ENCODE measurements at regions not wholly inside any gene's neighbourhood (a gene's known extent, or its start where the extent isn't known, plus 50 kb on each side); places are given as distances from the start of the nearest gene placed in this dataset.

- H3K4me3 ChIP-seq (ENCODE audit: insufficient read depth in 1 of 2, low read depth in 1 of 2, low read length in 2 of 2) = no peak overlapping the region
- no peak overlapping the region for H3K14ac ChIP-seq (ENCODE audit: low read length in 2 of 2)
- H3K9ac ChIP-seq (ENCODE audit: low read length) = no peak overlapping the region
- H3K36me3 ChIP-seq (ENCODE audit: control insufficient read depth in 1 of 2, insufficient read depth in 2 of 2, low read depth in 1 of 2, low read length in 2 of 2) = no peaks in the 10 kb centered on the region
- H3K4ac ChIP-seq (ENCODE audit: low read depth in 1 of 2, low read length in 2 of 2) = no peak overlapping the region
- no peak overlapping the region for H3K27ac ChIP-seq (ENCODE audit: low read length, poor library complexity, severe bottlenecking)
- H3K18ac ChIP-seq (ENCODE audit: low read depth in 1 of 2, low read length in 2 of 2) = no peak overlapping the region
- H2AK5ac ChIP-seq (ENCODE audit: low read length, severe bottlenecking) = no peak overlapping the region
- no peak overlapping the region for H2BK12ac ChIP-seq (ENCODE audit: low read length in 2 of 2)
- DNase-seq = no peak
- H2BK120ac ChIP-seq (ENCODE audit: low read depth, low read length) = no peak overlapping the region
- no peak overlapping the region for H3K23ac ChIP-seq (ENCODE audit: low read length in 2 of 2)
- WGBS = 88% methylated on average over 7 of the region's 7 CpGs
- H2AFZ ChIP-seq (ENCODE audit: low read depth, low read length) = no peak overlapping the region
- H2BK15ac ChIP-seq (ENCODE audit: low read depth, poor library complexity, severe bottlenecking) = no peak overlapping the region
- no peak overlapping the region for H2BK5ac ChIP-seq (ENCODE audit: low read depth, low read length, poor library complexity, severe bottlenecking)
- H3K9me3 ChIP-seq (ENCODE audit: control insufficient read depth, low read length) = no peaks in the 10 kb centered on the region
- peaks cover 0 to 9% of the 10 kb centered on the region in 2 experiments for H3K27me3 ChIP-seq (ENCODE audit: control insufficient read depth in 1 of 2, insufficient read depth in 1 of 2, low read length in 2 of 2)
- no peaks in the 10 kb centered on the region for H3K4me1 ChIP-seq (ENCODE audit: control insufficient read depth, insufficient read depth, low read depth, low read length)
- no peak overlapping the region for H3K4me2 ChIP-seq (ENCODE audit: low read length, poor library complexity, severe bottlenecking)
- no peak overlapping the region for H4K91ac ChIP-seq (ENCODE audit: low read length)
- no peak overlapping the region for H4K8ac ChIP-seq (ENCODE audit: low read length)
- no peaks in the 10 kb centered on the region for H3K79me1 ChIP-seq (replicated peaks; ENCODE audit: low read length, poor library complexity, severe bottlenecking)
Measured at GRCh38 chr20:22928679-22929078, 106.4 kb upstream of the SSTR4 start.

GRCh38 chr20:22929661-22930060 lies 105.5 kb upstream of the SSTR4 start:
- H3K23ac ChIP-seq (ENCODE audit: low read length in 2 of 2) = no peak overlapping the region
- no peak overlapping the region for H3K14ac ChIP-seq (ENCODE audit: low read length in 2 of 2)
- no peak overlapping the region for H3K4me2 ChIP-seq (ENCODE audit: low read length, poor library complexity, severe bottlenecking)
- H3K27me3 ChIP-seq (ENCODE audit: control insufficient read depth in 1 of 2, insufficient read depth in 1 of 2, low read length in 2 of 2) = peaks cover 0 to 9% of the 10 kb centered on the region in 2 experiments
- H2BK12ac ChIP-seq (ENCODE audit: low read length in 2 of 2) = no peak overlapping the region
- no peak overlapping the region for H2AFZ ChIP-seq (ENCODE audit: low read depth, low read length)
- no peak overlapping the region for H3K4ac ChIP-seq (ENCODE audit: low read depth in 1 of 2, low read length in 2 of 2)
- no peak overlapping the region for H2AK5ac ChIP-seq (ENCODE audit: low read length, severe bottlenecking)
- DNase-seq = no peak
- no peaks in the 10 kb centered on the region for H3K79me1 ChIP-seq (replicated peaks; ENCODE audit: low read length, poor library complexity, severe bottlenecking)
- H3K27ac ChIP-seq (ENCODE audit: low read length, poor library complexity, severe bottlenecking) = no peak overlapping the region
- H3K18ac ChIP-seq (ENCODE audit: low read depth in 1 of 2, low read length in 2 of 2) = no peak overlapping the region
- no peaks in the 10 kb centered on the region for H3K36me3 ChIP-seq (ENCODE audit: control insufficient read depth in 1 of 2, insufficient read depth in 2 of 2, low read depth in 1 of 2, low read length in 2 of 2)
- H2BK120ac ChIP-seq (ENCODE audit: low read depth, low read length) = no peak overlapping the region
- no peak overlapping the region for H4K91ac ChIP-seq (ENCODE audit: low read length)
- H2BK15ac ChIP-seq (ENCODE audit: low read depth, poor library complexity, severe bottlenecking) = no peak overlapping the region
- H3K9me3 ChIP-seq (ENCODE audit: control insufficient read depth, low read length) = no peaks in the 10 kb centered on the region
- no peaks in the 10 kb centered on the region for H3K4me1 ChIP-seq (ENCODE audit: control insufficient read depth, insufficient read depth, low read depth, low read length)
- WGBS = 75% methylated on average over 1 of the region's 2 CpGs
- H4K8ac ChIP-seq (ENCODE audit: low read length) = no peak overlapping the region
- no peak overlapping the region for H3K4me3 ChIP-seq (ENCODE audit: insufficient read depth in 1 of 2, low read depth in 1 of 2, low read length in 2 of 2)
- H3K9ac ChIP-seq (ENCODE audit: low read length) = no peak overlapping the region
- H2BK5ac ChIP-seq (ENCODE audit: low read depth, low read length, poor library complexity, severe bottlenecking) = no peak overlapping the region

GRCh38 chr20:22931653-22932608 lies 103.2 kb upstream of the SSTR4 start:
- 82% methylated on average over 1 of the region's 7 CpGs for WGBS
- Histone ChIP-seq H3K27ac (ENCODE audit: low read length, poor library complexity, severe bottlenecking) (no peak overlapping the region), H3K36me3 (ENCODE audit: control insufficient read depth in 1 of 2, insufficient read depth in 2 of 2, low read depth in 1 of 2, low read length in 2 of 2) (no peaks in the 10 kb centered on the region), H3K23ac (ENCODE audit: low read length in 2 of 2) (no peak overlapping the region), H2AFZ (ENCODE audit: low read depth, low read length) (no peak overlapping the region), H3K9me3 (ENCODE audit: control insufficient read depth, low read length) (no peaks in the 10 kb centered on the region), H2BK15ac (ENCODE audit: low read depth, poor library complexity, severe bottlenecking) (no peak overlapping the region), H3K4me3 (ENCODE audit: insufficient read depth in 1 of 2, low read depth in 1 of 2, low read length in 2 of 2) (no peak overlapping the region), H3K14ac (ENCODE audit: low read length in 2 of 2) (no peak overlapping the region), H4K8ac (ENCODE audit: low read length) (no peak overlapping the region), H3K79me1 (replicated peaks; ENCODE audit: low read length, poor library complexity, severe bottlenecking) (no peaks in the 10 kb centered on the region), H2BK120ac (ENCODE audit: low read depth, low read length) (no peak overlapping the region), H4K91ac (ENCODE audit: low read length) (no peak overlapping the region), H2AK5ac (ENCODE audit: low read length, severe bottlenecking) (no peak overlapping the region), H3K27me3 (ENCODE audit: control insufficient read depth in 1 of 2, insufficient read depth in 1 of 2, low read length in 2 of 2) (peaks cover 0 to 9% of the 10 kb centered on the region in 2 experiments), H2BK5ac (ENCODE audit: low read depth, low read length, poor library complexity, severe bottlenecking) (no peak overlapping the region), H3K4me2 (ENCODE audit: low read length, poor library complexity, severe bottlenecking) (no peak overlapping the region), H3K9ac (ENCODE audit: low read length) (no peak overlapping the region), H3K4ac (ENCODE audit: low read depth in 1 of 2, low read length in 2 of 2) (no peak overlapping the region), H3K18ac (ENCODE audit: low read depth in 1 of 2, low read length in 2 of 2) (no peak overlapping the region), H2BK12ac (ENCODE audit: low read length in 2 of 2) (no peak overlapping the region), H3K4me1 (ENCODE audit: control insufficient read depth, insufficient read depth, low read depth, low read length) (no peaks in the 10 kb centered on the region)
- DNase-seq = no peak

- no peak overlapping the region for H2BK12ac ChIP-seq (ENCODE audit: low read length in 2 of 2)
- no peak overlapping the region for H2BK120ac ChIP-seq (ENCODE audit: low read depth, low read length)
- no peak overlapping the region for H3K9ac ChIP-seq (ENCODE audit: low read length)
- H3K4me3 ChIP-seq (ENCODE audit: insufficient read depth in 1 of 2, low read depth in 1 of 2, low read length in 2 of 2) = no peak overlapping the region
- peaks cover 7 to 18% of the 10 kb centered on the region in 2 experiments for H3K27me3 ChIP-seq (ENCODE audit: control insufficient read depth in 1 of 2, insufficient read depth in 1 of 2, low read length in 2 of 2)
- no peak overlapping the region for H4K8ac ChIP-seq (ENCODE audit: low read length)
- DNase-seq = no peak
- WGBS = 94% methylated on average over 2 of the region's 3 CpGs
- H4K91ac ChIP-seq (ENCODE audit: low read length) = no peak overlapping the region
- H3K14ac ChIP-seq (ENCODE audit: low read length in 2 of 2) = no peak overlapping the region
- no peak overlapping the region for H3K4me2 ChIP-seq (ENCODE audit: low read length, poor library complexity, severe bottlenecking)
- no peaks in the 10 kb centered on the region for H3K9me3 ChIP-seq (ENCODE audit: control insufficient read depth, low read length)
- H3K27ac ChIP-seq (ENCODE audit: low read length, poor library complexity, severe bottlenecking) = no peak overlapping the region
- H3K4me1 ChIP-seq (ENCODE audit: control insufficient read depth, insufficient read depth, low read depth, low read length) = no peaks in the 10 kb centered on the region
- H3K18ac ChIP-seq (ENCODE audit: low read depth in 1 of 2, low read length in 2 of 2) = no peak overlapping the region
- H2AFZ ChIP-seq (ENCODE audit: low read depth, low read length) = no peak overlapping the region
- no peaks in the 10 kb centered on the region for H3K79me1 ChIP-seq (replicated peaks; ENCODE audit: low read length, poor library complexity, severe bottlenecking)
- H3K36me3 ChIP-seq (ENCODE audit: control insufficient read depth in 1 of 2, insufficient read depth in 2 of 2, low read depth in 1 of 2, low read length in 2 of 2) = no peaks in the 10 kb centered on the region
- no peak overlapping the region for H2BK5ac ChIP-seq (ENCODE audit: low read depth, low read length, poor library complexity, severe bottlenecking)
- H3K23ac ChIP-seq (ENCODE audit: low read length in 2 of 2) = no peak overlapping the region
- H2AK5ac ChIP-seq (ENCODE audit: low read length, severe bottlenecking) = no peak overlapping the region
- no peak overlapping the region for H3K4ac ChIP-seq (ENCODE audit: low read depth in 1 of 2, low read length in 2 of 2)
- H2BK15ac ChIP-seq (ENCODE audit: low read depth, poor library complexity, severe bottlenecking) = no peak overlapping the region
Measured at GRCh38 chr20:22939181-22939580, 95.9 kb upstream of the SSTR4 start.

All from mesenchymal stem cell (in vitro differentiated cells and primary cell).